ENCODE measurements at regions not wholly inside any gene's neighbourhood (a gene's known extent, or its start where the extent isn't known, plus 50 kb on each side); places are given as distances from the start of the nearest gene placed in this dataset.

GRCh38 chr4:126807132-126807531, 825.6 kb upstream of the INTU start:
- DNase-seq, result no peak

- DNase-seq, result no peak
Measured at GRCh38 chr4:126812076-126812475, 820.7 kb upstream of the INTU start.

GRCh38 chr4:126820631-126821030, 812.1 kb upstream of the INTU start:
- DNase-seq, result no peak

GRCh38 chr4:126821152-126821551, 811.6 kb upstream of the INTU start:
- no peak for DNase-seq

- DNase-seq, result no peak
Measured at GRCh38 chr4:126825083-126825482, 807.7 kb upstream of the INTU start.

- no peak for DNase-seq
Measured at GRCh38 chr4:126827669-126828068, 805.1 kb upstream of the INTU start.

- no peak for DNase-seq
Measured at GRCh38 chr4:126834854-126835253, 797.9 kb upstream of the INTU start.

- DNase-seq, result no peak
Measured at GRCh38 chr4:126838941-126839679, 793.6 kb upstream of the INTU start.

GRCh38 chr4:126843492-126844067, 789.2 kb upstream of the INTU start:
- DNase-seq, result no peak

- DNase-seq, result no peak
Measured at GRCh38 chr4:126850286-126850685, 782.5 kb upstream of the INTU start.

- no peak for DNase-seq
Measured at GRCh38 chr4:126851391-126851790, 781.4 kb upstream of the INTU start.

- DNase-seq, result no peak
Measured at GRCh38 chr4:126853715-126854114, 779.0 kb upstream of the INTU start.

GRCh38 chr4:126856906-126857305, 775.9 kb upstream of the INTU start:
- no peak for DNase-seq

GRCh38 chr4:126859314-126859713, 773.4 kb upstream of the INTU start:
- DNase-seq, result no peak

GRCh38 chr4:126859872-126860271, 772.9 kb upstream of the INTU start:
- no peak for DNase-seq

- no peak for DNase-seq
Measured at GRCh38 chr4:126860308-126860707, 772.4 kb upstream of the INTU start.

GRCh38 chr4:126869967-126870366, 762.8 kb upstream of the INTU start:
- no peak for DNase-seq

- DNase-seq, result no peak
Measured at GRCh38 chr4:126871810-126872209, 760.9 kb upstream of the INTU start.

- DNase-seq, result no peak
Measured at GRCh38 chr4:126874533-126874932, 758.2 kb upstream of the INTU start.

- no peak for DNase-seq
Measured at GRCh38 chr4:126888968-126889367, 743.8 kb upstream of the INTU start.

GRCh38 chr4:126890383-126890782, 742.4 kb upstream of the INTU start:
- DNase-seq, result no peak

- no peak for DNase-seq
Measured at GRCh38 chr4:126890994-126891393, 741.8 kb upstream of the INTU start.

- no peak for DNase-seq
Measured at GRCh38 chr4:126894963-126895362, 737.8 kb upstream of the INTU start.

GRCh38 chr4:126895988-126896570, 736.7 kb upstream of the INTU start:
- no peak for DNase-seq

Measured in T-helper 1 cell (primary cell).